ENCODE measurements at regions not wholly inside any gene's neighbourhood (a gene's known extent, or its start where the extent isn't known, plus 50 kb on each side); places are given as distances from the start of the nearest gene placed in this dataset.

DNA sequence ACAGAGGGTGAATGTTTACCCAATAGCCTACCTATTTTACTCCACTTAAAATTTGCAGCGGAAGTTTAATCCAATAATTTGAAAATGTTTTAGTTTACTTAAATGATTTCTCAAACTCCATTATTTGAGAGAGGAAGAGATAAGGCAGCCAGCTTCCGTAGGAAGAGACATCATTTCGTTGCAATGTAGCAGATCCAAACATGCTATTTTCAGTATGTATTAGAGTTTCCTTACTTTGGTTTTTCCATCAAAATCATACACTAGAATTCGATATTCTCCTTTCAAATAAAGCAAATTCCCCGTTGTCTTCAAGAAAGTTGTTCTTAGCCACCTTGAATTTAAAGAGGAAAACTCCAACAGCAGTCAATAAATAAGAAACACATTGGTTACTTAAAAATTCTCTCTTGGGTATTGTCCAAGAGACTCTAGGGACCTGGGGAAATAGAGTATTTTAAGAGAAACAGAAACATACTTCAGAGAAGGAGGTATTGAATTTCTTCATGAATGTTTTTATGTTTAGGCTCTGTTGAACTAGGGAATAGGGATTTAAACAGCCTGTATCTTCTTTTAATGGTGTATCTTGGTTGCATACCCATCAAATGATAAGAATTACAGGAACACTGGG is 324.5 kb upstream of the GBE1 start:
- no peak overlapping the region for H3K27ac Mint-ChIP-seq
- H3K4me3 Mint-ChIP-seq = no peak overlapping the region
- no peak for DNase-seq
- H3K9me3 Mint-ChIP-seq = no peaks in the 10 kb centered on the region
- intact Hi-C loops (cut with micrococcal nuclease) = no loop called here
- CTCF ChIA-PET = no interaction called here
- no peaks in the 10 kb centered on the region for H3K27me3 Mint-ChIP-seq (ENCODE audit: low read depth)
- no peaks in the 10 kb centered on the region for H3K4me1 Mint-ChIP-seq (ENCODE audit: low read depth)
- no peaks in the 10 kb centered on the region for H3K36me3 Mint-ChIP-seq (ENCODE audit: low read depth)

DNA sequence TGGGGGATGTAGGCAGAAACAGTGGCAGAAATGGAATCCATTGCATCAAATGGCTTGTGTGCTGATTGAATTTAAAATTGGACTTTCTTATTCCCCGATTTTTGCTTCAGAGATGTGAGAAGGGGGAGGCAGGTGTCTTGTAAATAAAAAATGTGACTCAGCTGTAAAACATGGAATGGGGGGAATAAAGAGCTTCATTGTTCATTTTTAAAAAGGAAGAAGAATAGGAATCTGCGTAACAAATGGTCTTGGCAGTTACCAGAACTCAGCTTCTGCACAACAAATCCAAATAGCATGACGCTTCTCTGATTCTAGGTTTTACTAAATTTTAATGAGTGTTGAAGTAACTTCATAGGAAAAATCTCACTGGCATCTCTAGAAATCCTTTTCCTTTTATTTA is 323.9 kb upstream of the GBE1 start:
- Mint-ChIP-seq H3K4me3 (no peak overlapping the region), H3K4me1 (ENCODE audit: low read depth) (no peaks in the 10 kb centered on the region), H3K9me3 (no peaks in the 10 kb centered on the region), H3K36me3 (ENCODE audit: low read depth) (no peaks in the 10 kb centered on the region), H3K27me3 (ENCODE audit: low read depth) (no peaks in the 10 kb centered on the region), H3K27ac (no peak overlapping the region)
- intact Hi-C loops (cut with micrococcal nuclease) = no loop called here
- no peak for DNase-seq
- CTCF ChIA-PET = no interaction called here

DNA sequence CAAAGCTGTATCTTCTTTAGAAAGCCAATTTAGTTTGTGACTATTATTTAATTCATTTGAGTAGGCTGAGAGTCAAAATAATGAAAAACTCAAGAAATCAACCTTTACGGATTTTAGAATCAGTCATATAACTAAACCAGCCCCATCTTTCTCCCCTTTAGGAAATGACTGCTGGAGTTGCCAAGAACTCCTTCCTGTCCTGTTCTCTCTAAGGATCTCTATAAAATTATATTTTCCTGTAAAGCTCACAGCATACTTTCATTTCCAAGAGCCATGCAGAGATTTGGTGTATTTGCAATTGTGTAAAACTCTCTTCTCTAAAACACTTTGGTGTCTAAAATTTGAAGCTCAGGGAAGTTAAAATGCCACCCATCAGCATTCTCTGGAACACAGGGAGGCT is 323.4 kb upstream of the GBE1 start:
- Mint-ChIP-seq H3K4me3 (no peak overlapping the region), H3K9me3 (no peaks in the 10 kb centered on the region), H3K4me1 (ENCODE audit: low read depth) (no peaks in the 10 kb centered on the region), H3K36me3 (ENCODE audit: low read depth) (no peaks in the 10 kb centered on the region), H3K27me3 (ENCODE audit: low read depth) (no peaks in the 10 kb centered on the region), H3K27ac (no peak overlapping the region)
- intact Hi-C loops (cut with micrococcal nuclease) = no loop called here
- DNase-seq = no peak
- CTCF ChIA-PET = no interaction called here

DNA sequence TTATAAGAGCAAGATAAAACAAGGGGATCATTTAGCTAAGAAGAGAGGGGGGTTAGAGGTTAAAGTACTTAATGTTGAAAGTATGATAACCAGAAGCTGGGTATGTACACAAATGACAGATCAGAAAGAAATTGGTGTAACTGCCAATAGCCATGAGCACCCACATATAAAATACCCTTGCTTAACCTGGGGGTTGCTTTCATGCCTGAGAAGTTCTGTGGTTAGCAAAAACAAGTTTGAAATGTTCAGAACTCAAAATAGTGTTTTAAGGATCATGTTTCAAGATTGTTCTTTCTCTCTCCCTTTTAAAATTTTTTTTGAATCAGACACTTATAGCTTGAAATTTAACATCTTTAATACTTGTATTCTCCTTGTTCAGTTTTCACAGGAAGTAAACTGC is 321.4 kb upstream of the GBE1 start:
- no peak overlapping the region for H3K27ac Mint-ChIP-seq
- no peaks in the 10 kb centered on the region for H3K36me3 Mint-ChIP-seq (ENCODE audit: low read depth)
- H3K4me1 Mint-ChIP-seq (ENCODE audit: low read depth) = no peaks in the 10 kb centered on the region
- no peaks in the 10 kb centered on the region for H3K27me3 Mint-ChIP-seq (ENCODE audit: low read depth)
- CTCF ChIA-PET = interaction anchor here (0.6 kb wide), 2 partner anchors 46 to 667 kb away, joined by 3 read pairs; no protein-coding TSS in a partner anchor
- DNase-seq = no peak
- intact Hi-C loops (cut with micrococcal nuclease) = no loop called here
- H3K4me3 Mint-ChIP-seq = no peak overlapping the region
- H3K9me3 Mint-ChIP-seq = no peaks in the 10 kb centered on the region

DNA sequence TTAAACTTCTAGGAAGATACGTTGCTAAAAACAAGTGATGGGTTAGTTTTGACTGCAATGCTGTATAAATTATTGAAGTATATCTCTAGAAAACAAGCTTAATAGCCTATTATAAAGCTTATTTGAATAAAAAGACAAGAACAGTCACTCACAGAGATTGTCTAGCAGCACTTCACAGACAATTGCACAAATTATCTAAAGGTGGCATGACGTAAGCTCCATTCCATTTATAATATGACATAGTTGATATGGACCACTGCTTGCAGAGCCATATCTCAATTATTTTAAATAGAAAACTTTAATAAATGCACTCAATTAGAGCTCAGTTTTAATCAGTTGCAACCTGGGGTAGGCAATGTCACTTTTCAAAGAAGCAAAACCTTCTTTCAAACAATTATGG is 319.9 kb upstream of the GBE1 start:
- Mint-ChIP-seq H3K4me1 (ENCODE audit: low read depth) (no peaks in the 10 kb centered on the region), H3K27me3 (ENCODE audit: low read depth) (no peaks in the 10 kb centered on the region), H3K9me3 (no peaks in the 10 kb centered on the region), H3K27ac (no peak overlapping the region), H3K36me3 (ENCODE audit: low read depth) (no peaks in the 10 kb centered on the region), H3K4me3 (no peak overlapping the region)
- CTCF ChIA-PET = interaction anchor here (0.8 kb wide), 1 partner anchor 590 kb away, joined by 3 read pairs; no protein-coding TSS in a partner anchor
- intact Hi-C loops (cut with micrococcal nuclease) = no loop called here
- no peak for DNase-seq

DNA sequence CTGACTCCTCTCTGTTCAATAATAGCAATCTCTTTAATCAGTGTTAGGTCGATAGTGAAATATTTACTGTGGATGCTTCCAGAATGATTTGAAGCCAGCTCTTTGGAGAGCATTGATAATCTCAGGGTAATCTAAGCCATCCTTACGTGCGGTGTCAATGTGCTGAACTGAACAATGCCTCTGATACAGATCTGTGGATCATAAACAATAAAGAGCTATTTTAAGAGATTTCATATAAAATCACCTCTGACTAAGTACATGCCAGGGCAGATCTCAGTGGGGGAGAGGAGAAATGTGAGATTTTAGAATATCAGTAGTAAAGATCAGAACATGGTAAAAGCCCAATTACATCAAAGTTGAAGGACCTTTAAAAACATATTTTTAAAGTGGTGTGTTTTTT is 319.3 kb upstream of the GBE1 start:
- CTCF ChIA-PET = interaction anchor here (0.8 kb wide), 1 partner anchor 590 kb away, joined by 3 read pairs; no protein-coding TSS in a partner anchor
- DNase-seq = no peak
- Mint-ChIP-seq H3K9me3 (no peaks in the 10 kb centered on the region), H3K27ac (no peak overlapping the region), H3K36me3 (ENCODE audit: low read depth) (no peaks in the 10 kb centered on the region), H3K27me3 (ENCODE audit: low read depth) (no peaks in the 10 kb centered on the region), H3K4me3 (no peak overlapping the region), H3K4me1 (ENCODE audit: low read depth) (no peaks in the 10 kb centered on the region)
- intact Hi-C loops (cut with micrococcal nuclease) = no loop called here

DNA sequence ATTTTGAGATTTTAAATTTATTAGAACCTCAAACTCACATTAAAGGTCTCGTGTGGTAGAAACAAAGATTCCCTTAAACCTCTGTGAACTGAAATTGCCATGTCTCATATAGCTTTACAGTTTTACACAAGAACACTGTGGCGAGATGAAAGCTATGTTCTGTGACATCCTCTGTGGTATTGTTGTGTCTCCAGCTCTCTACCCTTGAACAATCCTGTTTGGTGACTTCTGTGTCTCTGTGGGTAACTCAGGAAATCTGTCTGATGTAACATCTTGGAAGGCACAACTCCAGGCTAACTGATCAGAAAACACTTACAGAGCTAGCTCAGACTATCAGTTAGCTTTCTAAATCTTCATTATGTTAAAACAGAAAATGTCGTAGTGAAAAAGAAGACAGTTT is 318.8 kb upstream of the GBE1 start:
- Mint-ChIP-seq H3K27ac (no peak overlapping the region), H3K9me3 (no peaks in the 10 kb centered on the region), H3K4me3 (no peak overlapping the region), H3K4me1 (ENCODE audit: low read depth) (no peaks in the 10 kb centered on the region), H3K36me3 (ENCODE audit: low read depth) (no peaks in the 10 kb centered on the region), H3K27me3 (ENCODE audit: low read depth) (no peaks in the 10 kb centered on the region)
- CTCF ChIA-PET = no interaction called here
- DNase-seq = no peak
- intact Hi-C loops (cut with micrococcal nuclease) = no loop called here

DNA sequence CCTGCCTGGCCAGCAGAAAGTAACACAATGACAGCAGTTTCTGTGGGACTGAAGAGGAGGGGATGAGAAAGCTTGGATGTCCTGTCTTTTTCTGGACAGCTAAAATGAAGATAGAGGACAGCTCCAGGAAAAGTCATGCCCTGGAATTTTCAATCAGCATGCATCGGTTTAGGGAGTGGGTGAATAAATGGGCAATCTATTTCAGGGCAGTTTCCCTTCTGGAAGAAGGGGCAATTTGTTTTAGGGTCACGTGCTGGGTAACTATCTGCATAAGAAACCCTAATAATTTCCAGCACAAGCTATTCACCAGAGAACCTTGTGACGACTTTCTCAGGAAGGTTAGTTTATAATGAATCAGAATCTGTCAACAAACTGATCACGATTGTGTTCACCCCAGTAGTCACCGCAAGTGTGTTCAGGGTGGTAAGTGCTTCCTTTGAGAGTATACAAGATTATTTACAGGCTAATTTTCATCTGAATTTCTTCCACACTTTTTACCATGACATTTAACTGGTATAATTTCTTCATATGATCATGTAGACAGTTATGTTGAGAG is 318.0 kb upstream of the GBE1 start:
- no peak for DNase-seq
- Mint-ChIP-seq H3K4me3 (no peak overlapping the region), H3K36me3 (ENCODE audit: low read depth) (no peaks in the 10 kb centered on the region), H3K27me3 (ENCODE audit: low read depth) (no peaks in the 10 kb centered on the region), H3K9me3 (no peaks in the 10 kb centered on the region), H3K4me1 (ENCODE audit: low read depth) (no peaks in the 10 kb centered on the region), H3K27ac (no peak overlapping the region)
- CTCF ChIA-PET = no interaction called here
- intact Hi-C loops (cut with micrococcal nuclease) = no loop called here

DNA sequence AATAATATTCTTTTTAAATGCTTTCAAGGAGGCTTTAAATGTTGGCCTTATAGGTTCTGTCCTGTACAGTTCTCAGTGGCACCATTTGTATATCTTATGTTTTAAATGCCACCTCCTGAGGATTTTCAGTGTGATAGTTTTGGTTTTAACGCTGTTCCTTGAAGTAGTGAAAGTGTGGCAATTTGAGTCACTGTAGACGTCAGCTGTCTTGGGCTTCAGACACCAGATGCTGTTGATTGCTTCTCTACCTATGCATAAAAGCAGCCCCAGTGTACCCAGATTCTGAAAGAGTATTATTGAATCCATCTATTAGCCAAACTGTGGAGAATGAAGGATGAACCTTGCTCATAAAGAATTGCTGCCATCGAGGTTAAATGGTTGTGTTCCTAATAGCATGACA is 316.8 kb upstream of the GBE1 start:
- no peak for DNase-seq
- Mint-ChIP-seq H3K36me3 (ENCODE audit: low read depth) (no peaks in the 10 kb centered on the region), H3K9me3 (no peaks in the 10 kb centered on the region), H3K27ac (no peak overlapping the region), H3K4me1 (ENCODE audit: low read depth) (no peaks in the 10 kb centered on the region), H3K4me3 (no peak overlapping the region), H3K27me3 (ENCODE audit: low read depth) (no peaks in the 10 kb centered on the region)
- CTCF ChIA-PET = no interaction called here
- intact Hi-C loops (cut with micrococcal nuclease) = no loop called here

DNA sequence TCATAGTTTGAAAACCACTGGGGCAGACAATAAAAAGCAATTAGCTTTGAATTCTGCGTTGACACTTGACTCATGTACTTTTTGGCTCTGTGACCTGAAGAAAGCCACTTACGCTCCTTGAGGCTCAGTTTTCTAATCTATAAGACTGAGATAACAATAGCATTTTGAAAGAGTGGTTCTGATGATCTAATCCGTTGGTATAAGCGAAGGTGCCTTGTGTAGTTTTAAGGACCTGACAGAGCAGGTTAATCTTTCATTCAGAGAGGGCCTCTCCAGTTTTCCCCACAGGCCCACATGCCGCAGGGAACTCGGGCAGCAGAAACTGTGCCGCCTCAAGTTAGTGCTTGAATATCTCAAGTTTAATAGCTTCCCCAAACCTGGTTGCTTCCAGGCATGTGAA is 306.0 kb upstream of the GBE1 start:
- H3K27me3 Mint-ChIP-seq (ENCODE audit: low read depth) = peaks cover 3% of the 10 kb centered on the region
- H3K4me3 Mint-ChIP-seq = no peak overlapping the region
- no peaks in the 10 kb centered on the region for H3K4me1 Mint-ChIP-seq (ENCODE audit: low read depth)
- H3K36me3 Mint-ChIP-seq (ENCODE audit: low read depth) = no peaks in the 10 kb centered on the region
- no peak overlapping the region for H3K27ac Mint-ChIP-seq
- intact Hi-C loops (cut with micrococcal nuclease) = no loop called here
- DNase-seq = no peak
- H3K9me3 Mint-ChIP-seq = no peaks in the 10 kb centered on the region
- CTCF ChIA-PET = interaction anchor here (0.5 kb wide), 1 partner anchor 17 kb away, joined by 3 read pairs; no protein-coding TSS in a partner anchor

DNA sequence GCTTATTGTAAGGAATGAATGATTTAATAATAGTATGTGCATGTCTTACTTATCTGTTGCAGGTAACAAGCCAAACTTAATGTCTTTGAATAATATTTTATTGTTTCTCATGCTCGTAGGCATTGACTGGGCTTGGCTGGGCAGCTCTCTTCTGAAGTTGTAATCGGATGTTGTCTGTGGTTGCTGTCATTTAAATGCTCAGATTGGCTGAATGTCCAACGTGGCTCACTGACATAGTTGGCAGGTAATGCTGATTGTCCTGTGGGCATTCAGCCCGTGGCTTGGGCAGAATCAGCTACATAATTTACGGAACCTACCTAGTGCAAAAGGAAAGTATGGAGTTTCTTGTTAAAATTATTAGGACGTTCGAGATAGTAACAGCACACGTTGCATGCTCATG is 297.4 kb upstream of the GBE1 start:
- H3K4me3 Mint-ChIP-seq = no peak overlapping the region
- H3K36me3 Mint-ChIP-seq (ENCODE audit: low read depth) = no peaks in the 10 kb centered on the region
- no peaks in the 10 kb centered on the region for H3K27me3 Mint-ChIP-seq (ENCODE audit: low read depth)
- H3K27ac Mint-ChIP-seq = no peak overlapping the region
- H3K4me1 Mint-ChIP-seq (ENCODE audit: low read depth) = no peaks in the 10 kb centered on the region
- no peaks in the 10 kb centered on the region for H3K9me3 Mint-ChIP-seq
- no peak for DNase-seq
- intact Hi-C loops (cut with micrococcal nuclease) = no loop called here
- CTCF ChIA-PET = no interaction called here

DNA sequence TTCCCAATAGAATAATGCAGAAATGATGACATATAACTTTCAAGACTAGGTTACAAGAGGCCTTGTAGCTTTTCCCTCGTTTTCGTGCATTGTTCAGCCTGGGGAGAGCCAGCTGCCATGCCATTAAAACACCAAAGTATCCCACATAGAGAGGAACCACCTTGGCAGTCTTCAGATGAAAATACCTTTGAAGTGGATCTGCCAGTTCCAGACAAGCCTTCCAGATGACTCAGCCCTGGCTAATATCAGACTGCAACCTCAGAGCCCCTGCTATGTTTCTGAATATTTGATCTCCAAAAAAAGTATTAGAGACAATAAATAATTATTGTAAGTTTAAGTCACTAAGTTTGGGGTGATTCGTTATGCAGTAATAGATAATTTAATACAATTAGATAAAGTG is 294.3 kb upstream of the GBE1 start:
- intact Hi-C loops (cut with micrococcal nuclease) = no loop called here
- CTCF ChIA-PET = no interaction called here
- H3K4me3 Mint-ChIP-seq = no peak overlapping the region

DNA sequence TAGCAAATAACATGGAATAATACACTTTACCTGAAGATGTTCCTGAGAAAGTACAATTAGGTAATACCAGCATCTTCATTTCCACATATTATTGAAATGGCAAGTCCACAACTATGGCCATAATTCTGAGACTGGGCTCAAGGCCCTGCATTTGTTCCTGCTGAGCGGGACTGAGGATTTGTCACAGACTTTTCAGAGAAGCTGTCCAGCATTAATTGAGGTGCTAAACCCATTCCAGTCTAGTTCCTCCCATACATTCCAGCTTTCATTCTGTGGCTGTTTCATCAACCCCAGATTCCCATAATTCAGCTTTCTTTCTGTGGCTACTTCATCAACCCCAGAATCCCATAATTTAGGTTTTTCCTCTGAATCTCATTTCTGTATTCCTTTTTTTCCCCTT is 293.4 kb upstream of the GBE1 start:
- intact Hi-C loops (cut with micrococcal nuclease) = no loop called here
- no peaks in the 10 kb centered on the region for H3K27me3 Mint-ChIP-seq (ENCODE audit: low read depth)
- H3K9me3 Mint-ChIP-seq = no peaks in the 10 kb centered on the region
- DNase-seq = no peak
- H3K36me3 Mint-ChIP-seq (ENCODE audit: low read depth) = no peaks in the 10 kb centered on the region
- CTCF ChIA-PET = no interaction called here
- no peak overlapping the region for H3K4me3 Mint-ChIP-seq
- H3K27ac Mint-ChIP-seq = no peak overlapping the region
- no peaks in the 10 kb centered on the region for H3K4me1 Mint-ChIP-seq (ENCODE audit: low read depth)

More for the DNA sequence above, 294.3 kb upstream of the GBE1 start:
- no peaks in the 10 kb centered on the region for H3K36me3 Mint-ChIP-seq (ENCODE audit: low read depth)
- no peak overlapping the region for H3K27ac Mint-ChIP-seq
- H3K9me3 Mint-ChIP-seq = no peaks in the 10 kb centered on the region
- no peaks in the 10 kb centered on the region for H3K4me1 Mint-ChIP-seq (ENCODE audit: low read depth)
- no peak for DNase-seq
- H3K27me3 Mint-ChIP-seq (ENCODE audit: low read depth) = no peaks in the 10 kb centered on the region

Measured in activated naive CD4-positive, alpha-beta T cell treated with anti-CD3 and anti-CD28 coated beads for 36 hours (primary cell).